A549 (cell line): ENCODE measurements at regions not wholly inside any gene's neighbourhood (a gene's known extent, or its start where the extent isn't known, plus 50 kb on each side); places are given as distances from the start of the nearest gene placed in this dataset.
"Not testable (repeated sequence)": the region's sequence is repeated elsewhere in the genome, so short reads cannot be mapped to it uniquely, and the experiment has no call there.

Experiments used
- ATAC-seq, 2 experiments: fragments of 200-7000 bp in 1 of 2; fragments of >200 bp in 1 of 2; cut with Nextera tagmentation in 1 of 2; cut with Tn5 transposase in 1 of 2; 3 replicates each; pipeline versions ENCODE4 v1.8.0 to v1.9.1; 2018 to 2020; ENCODE audit warnings: mild to moderate bottlenecking in 1 of 2, moderate library complexity in 1 of 2
- CTCF ChIA-PET: fragments of 300-600 bp; sonication (Branson Sonifier 250); formaldehyde crosslinking; extraction: SDS; loops from one replicate; lab custom pipeline; 2021; ENCODE audit warnings: antibody characterized with exemption, inconsistent platforms; lab: Yijun Ruan, JAX
- POLR2A ChIA-PET: fragments of 350-600 bp; formaldehyde crosslinking; extraction: SDS; loops from one replicate; lab custom pipeline; 2021; ENCODE audit warnings: antibody characterized with exemption, inconsistent platforms; lab: Yijun Ruan, JAX
- DNase-seq, 2 experiments: peaks; one replicate each; pipeline versions ENCODE4 v3.0.0 to v3.0.0-alpha.2; 2011 to 2016; ENCODE audit warnings: low read depth in 1 of 2, low spot score in 1 of 2
- FAIRE-seq: peaks from 2 replicates; lab custom pipeline; 2011; peaks lifted over from hg19 to GRCh38; lab: Jason Lieb, UNC
- H3K27ac ChIP-seq, 2 experiments: fragments of >200 bp; sonication (Bioruptor Twin); formaldehyde crosslinking; 3 replicates each; pipeline ENCODE4 v1.5.1; 2016 to 2017
- H3K4me1 ChIP-seq: fragments of >200 bp; sonication (Bioruptor Twin); formaldehyde crosslinking; 3 replicates; pipeline ENCODE4 v1.6.1; 2016
- H3K4me2 ChIP-seq: fragments of >200 bp; sonication (Bioruptor Twin); formaldehyde crosslinking; 3 replicates; pipeline ENCODE4 v1.6.1; 2016
- H3K4me3 ChIP-seq: fragments of >200 bp; sonication (Bioruptor Twin); formaldehyde crosslinking; 3 replicates; pipeline ENCODE4 v1.5.1; 2016
- H3K9me3 ChIP-seq: fragments of >200 bp; sonication (Bioruptor Twin); formaldehyde crosslinking; 3 replicates; pipeline ENCODE4 v1.6.1; 2016
- MAFK ChIP-seq: fragments of 450-650 bp; IDR thresholded peaks from 2 replicates; pipeline ENCODE4 v1.6.1; 2014; ENCODE audit not compliant: partially characterized antibody
- WGBS: methylation state at CpG from one replicate; pipeline ENCODE4 v1.1.6; 2017; ENCODE audit errors: missing lambda C conversion rate; 5-methylcytosine and 5-hydroxymethylcytosine counted together

- H3K9me3 ChIP-seq, H3K4me3 ChIP-seq, H3K4me2 ChIP-seq, POLR2A ChIA-PET, CTCF ChIA-PET, DNase-seq, ATAC-seq, FAIRE-seq, H3K27ac ChIP-seq, H3K4me1 ChIP-seq: not testable (repeated sequence)
- TF ChIP-seq MAFK = peak; percentile 68
- 4% methylated on average over 3 of the region's 3 CpGs for WGBS
These were observed 1952.3 kb downstream of the KHDRBS2 start for GRCh38 chr6:60333708-60334107.

- 6% methylated on average over 2 of the region's 2 CpGs for WGBS
- H3K4me1 ChIP-seq, H3K27ac ChIP-seq, ATAC-seq, CTCF ChIA-PET, DNase-seq, POLR2A ChIA-PET, H3K4me2 ChIP-seq, FAIRE-seq, H3K4me3 ChIP-seq, H3K9me3 ChIP-seq: not testable (repeated sequence)
These were observed 1977.1 kb downstream of the KHDRBS2 start for GRCh38 chr6:60308939-60309338.
